ENCODE measurements at regions not wholly inside any gene's neighbourhood (a gene's known extent, or its start where the extent isn't known, plus 50 kb on each side); places are given as distances from the start of the nearest gene placed in this dataset.

DNA sequence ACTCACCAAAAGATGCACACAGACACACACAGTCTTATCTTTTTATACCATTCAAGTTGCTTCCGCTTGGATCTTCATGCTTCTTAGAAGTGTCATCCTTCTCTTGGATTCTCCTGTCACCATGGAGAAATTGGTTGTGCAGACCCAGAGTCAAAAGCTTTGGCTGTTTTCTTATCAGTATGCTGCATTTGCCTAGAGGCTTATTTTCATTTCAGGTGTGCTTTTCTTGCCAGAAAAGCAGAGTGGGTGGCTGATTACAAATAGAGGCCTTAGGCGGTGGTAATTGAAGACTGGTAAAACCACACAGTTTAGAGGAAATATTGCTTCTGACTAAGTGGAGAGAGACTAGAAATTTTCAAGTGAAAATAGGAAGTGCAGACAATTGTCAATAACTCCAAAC is 70.2 kb upstream of the TLE4 start:
- TF ChIP-seq, protein P1, sequence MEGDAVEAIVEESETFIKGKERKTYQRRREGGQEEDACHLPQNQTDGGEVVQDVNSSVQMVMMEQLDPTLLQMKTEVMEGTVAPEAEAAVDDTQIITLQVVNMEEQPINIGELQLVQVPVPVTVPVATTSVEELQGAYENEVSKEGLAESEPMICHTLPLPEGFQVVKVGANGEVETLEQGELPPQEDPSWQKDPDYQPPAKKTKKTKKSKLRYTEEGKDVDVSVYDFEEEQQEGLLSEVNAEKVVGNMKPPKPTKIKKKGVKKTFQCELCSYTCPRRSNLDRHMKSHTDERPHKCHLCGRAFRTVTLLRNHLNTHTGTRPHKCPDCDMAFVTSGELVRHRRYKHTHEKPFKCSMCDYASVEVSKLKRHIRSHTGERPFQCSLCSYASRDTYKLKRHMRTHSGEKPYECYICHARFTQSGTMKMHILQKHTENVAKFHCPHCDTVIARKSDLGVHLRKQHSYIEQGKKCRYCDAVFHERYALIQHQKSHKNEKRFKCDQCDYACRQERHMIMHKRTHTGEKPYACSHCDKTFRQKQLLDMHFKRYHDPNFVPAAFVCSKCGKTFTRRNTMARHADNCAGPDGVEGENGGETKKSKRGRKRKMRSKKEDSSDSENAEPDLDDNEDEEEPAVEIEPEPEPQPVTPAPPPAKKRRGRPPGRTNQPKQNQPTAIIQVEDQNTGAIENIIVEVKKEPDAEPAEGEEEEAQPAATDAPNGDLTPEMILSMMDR (conservative IDR thresholded peaks at IDR 0.05) = no peak
- TF ChIP-seq ZFX (IDR thresholded peaks at IDR 0.05) = no peak
